GM10248 (cell line): ENCODE measurements at regions not wholly inside any gene's neighbourhood (a gene's known extent, or its start where the extent isn't known, plus 50 kb on each side); places are given as distances from the start of the nearest gene placed in this dataset.

Experiments used
- CTCF ChIA-PET: fragments of 300-600 bp; sonication (Branson Sonifier 250); formaldehyde crosslinking; extraction: SDS; loops from one replicate; lab custom pipeline; 2021; ENCODE audit warnings: antibody characterized with exemption; lab: Yijun Ruan, JAX
- POLR2A ChIA-PET: fragments of 350-650 bp; sonication (Branson Sonifier 250); formaldehyde crosslinking; extraction: SDS; loops from one replicate; lab custom pipeline; 2020; ENCODE audit warnings: antibody characterized with exemption; lab: Yijun Ruan, JAX
- DNase-seq: peaks from one replicate; pipeline ENCODE4 v3.0.0; 2012; ENCODE audit errors: extremely low spot score
- CTCF ChIP-seq: IDR thresholded peaks from 2 replicates; pipeline ENCODE4 v1.5.1; 2012; ENCODE audit warnings: mild to moderate bottlenecking, low read depth; ENCODE audit errors: extremely low read depth, missing control alignments, control extremely low read depth

DNA sequence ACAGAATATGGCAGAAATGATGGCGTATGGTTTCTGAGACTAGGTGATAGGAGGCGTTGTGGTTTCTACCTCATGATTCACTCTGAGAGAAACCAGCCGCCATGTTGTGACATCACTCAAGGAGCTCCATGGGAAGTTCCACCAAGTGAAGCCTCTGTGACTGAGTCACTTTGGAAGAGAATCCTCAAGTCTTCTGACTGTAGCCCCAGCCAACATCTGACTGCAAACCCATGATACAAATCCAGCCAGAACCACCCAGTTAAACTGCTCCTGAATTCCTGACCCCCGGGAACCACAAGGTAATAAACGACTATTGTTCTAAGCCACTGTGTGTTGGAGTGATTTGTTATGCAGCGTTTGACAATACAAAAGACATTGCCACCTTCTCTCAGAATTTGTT is 91.1 kb upstream of the CARD11 start:
- no peak for TF ChIP-seq CTCF
- CTCF ChIA-PET = interaction anchor here (2.4 to 2.8 kb wide), 2 partner anchors 10 to 20 kb away, joined by 6 to 10 read pairs; no protein-coding TSS in a partner anchor
- no peak for DNase-seq
- POLR2A ChIA-PET = no interaction called here

- ChIA-PET POLR2A (no interaction called here), CTCF (interaction anchor here (1.0 to 2.8 kb wide), 4 partner anchors 9 to 19 kb away, joined by 3 to 10 read pairs (median 4); no protein-coding TSS in a partner anchor)
- no peak for DNase-seq
- TF ChIP-seq CTCF = no peak
Measured at GRCh38 chr7:3135626-3136025, 92.0 kb upstream of the CARD11 start.

GRCh38 chr7:3138206-3138605 is 94.5 kb upstream of the CARD11 start:
- DNase-seq = no peak
- POLR2A ChIA-PET = no interaction called here
- CTCF ChIA-PET = no interaction called here
- no peak for TF ChIP-seq CTCF

DNA sequence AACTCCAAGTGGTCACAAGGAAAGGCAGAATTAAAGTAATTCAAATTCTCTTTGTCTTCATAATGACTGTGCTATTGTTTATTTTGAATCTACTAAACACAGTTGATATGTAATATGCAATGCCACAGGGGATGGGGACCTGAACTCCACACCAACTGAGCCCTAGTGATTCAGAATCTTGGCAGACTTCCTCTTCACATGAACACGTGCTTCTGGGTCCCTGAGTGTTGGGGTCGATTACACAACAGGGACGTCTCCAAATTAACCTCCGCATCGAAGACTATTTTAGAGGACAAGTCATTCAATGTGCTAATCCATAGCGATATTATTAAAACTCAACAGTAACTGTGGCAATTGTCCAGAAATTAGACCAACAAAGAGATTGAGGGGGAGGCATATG is 95.3 kb upstream of the CARD11 start:
- POLR2A ChIA-PET = no interaction called here
- TF ChIP-seq CTCF = no peak
- no peak for DNase-seq
- CTCF ChIA-PET = no interaction called here

DNA sequence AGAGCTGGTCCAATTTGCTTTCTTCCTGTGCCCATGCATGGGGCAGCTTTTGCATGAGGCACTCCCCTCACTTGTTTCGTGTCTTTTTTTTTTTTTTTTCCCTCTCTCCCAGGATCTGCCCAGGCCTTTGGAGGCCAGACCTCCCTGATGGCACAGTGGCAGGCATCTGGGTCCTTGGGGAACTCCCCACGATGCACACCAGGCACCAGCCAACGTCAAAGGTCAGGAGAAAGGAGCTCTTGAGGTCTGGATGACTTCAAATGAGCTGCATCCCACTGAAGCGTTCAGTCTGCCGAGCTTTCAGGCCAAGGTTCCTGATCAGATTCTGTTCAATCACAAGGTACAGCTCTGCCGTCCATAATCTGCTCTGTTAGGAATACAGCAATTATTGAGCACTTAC is 97.2 kb upstream of the CARD11 start:
- DNase-seq = no peak
- ChIA-PET POLR2A (no interaction called here), CTCF (interaction anchor here (1.4 kb wide), 1 partner anchor 9 kb away, joined by 3 read pairs; no protein-coding TSS in a partner anchor)
- TF ChIP-seq CTCF = no peak

GRCh38 chr7:3141326-3141725 is 97.7 kb upstream of the CARD11 start:
- ChIA-PET POLR2A (no interaction called here), CTCF (interaction anchor here (1.4 kb wide), 1 partner anchor 9 kb away, joined by 3 read pairs; no protein-coding TSS in a partner anchor)
- TF ChIP-seq CTCF = no peak
- DNase-seq = no peak
